ENCODE measurements at regions not wholly inside any gene's neighbourhood (a gene's known extent, or its start where the extent isn't known, plus 50 kb on each side); places are given as distances from the start of the nearest gene placed in this dataset.

- no peak for DNase-seq (ENCODE audit: low spot score)
Measured at GRCh38 chr6:14187406-14187805, 69.8 kb downstream of the CD83 start.

DNA sequence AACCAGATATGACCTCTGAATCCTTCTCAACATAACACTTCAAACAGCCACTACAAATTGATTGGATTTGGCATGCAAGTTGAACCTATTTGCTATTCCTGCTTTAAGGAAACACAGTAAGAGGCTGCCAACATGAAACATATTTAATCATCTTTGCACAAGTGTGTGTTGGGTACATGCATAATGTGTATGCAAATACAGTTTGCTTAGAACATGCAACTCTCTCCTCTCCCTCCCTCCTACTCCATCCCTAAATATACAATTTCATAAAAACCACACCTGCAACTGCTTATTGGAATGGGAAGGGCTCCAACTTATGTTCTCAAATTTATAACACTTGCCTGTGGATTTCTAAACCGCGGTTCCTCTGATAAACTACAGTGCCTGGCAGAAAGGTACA, 71.5 kb downstream of the CD83 start:
- no peak for DNase-seq (ENCODE audit: low spot score)

DNA sequence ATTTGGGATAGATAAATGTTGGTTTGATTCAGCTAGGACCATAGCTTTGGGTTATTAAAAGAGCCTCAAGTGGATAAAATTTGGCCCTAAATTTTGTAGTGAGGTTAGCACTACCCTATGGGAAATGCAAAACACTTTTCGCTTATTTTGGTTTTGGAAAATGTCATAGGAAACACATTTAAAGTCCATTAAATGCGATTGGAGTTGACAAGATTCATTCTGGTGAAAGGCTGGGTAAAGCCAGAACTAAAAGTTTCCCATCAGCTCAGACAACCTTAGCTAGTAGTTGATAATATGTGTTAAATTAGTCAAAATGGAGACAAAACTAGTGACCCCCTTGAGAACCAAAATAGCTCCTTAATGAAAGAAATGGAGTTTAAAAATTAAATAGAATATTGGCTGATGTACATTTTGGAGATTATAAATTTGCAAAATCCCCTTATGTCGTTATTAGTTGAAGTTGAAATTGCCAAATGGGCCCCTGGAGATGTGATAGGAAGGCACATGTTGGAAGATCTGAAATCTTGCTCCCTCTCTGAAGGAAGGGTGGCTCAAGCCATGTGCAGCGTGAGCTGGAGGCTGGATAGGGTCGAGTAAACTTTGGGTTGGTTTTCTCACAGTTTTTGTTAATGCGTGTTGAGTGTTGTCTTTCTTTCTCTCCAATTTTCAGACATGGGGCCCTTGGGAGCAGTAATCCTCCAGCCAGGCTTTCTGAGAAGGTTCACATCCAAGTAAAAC, 72.8 kb downstream of the CD83 start:
- no peak for DNase-seq (ENCODE audit: low spot score)

- no peak for DNase-seq (ENCODE audit: low spot score)
Measured at GRCh38 chr6:14190929-14191224, 73.3 kb downstream of the CD83 start.

DNA sequence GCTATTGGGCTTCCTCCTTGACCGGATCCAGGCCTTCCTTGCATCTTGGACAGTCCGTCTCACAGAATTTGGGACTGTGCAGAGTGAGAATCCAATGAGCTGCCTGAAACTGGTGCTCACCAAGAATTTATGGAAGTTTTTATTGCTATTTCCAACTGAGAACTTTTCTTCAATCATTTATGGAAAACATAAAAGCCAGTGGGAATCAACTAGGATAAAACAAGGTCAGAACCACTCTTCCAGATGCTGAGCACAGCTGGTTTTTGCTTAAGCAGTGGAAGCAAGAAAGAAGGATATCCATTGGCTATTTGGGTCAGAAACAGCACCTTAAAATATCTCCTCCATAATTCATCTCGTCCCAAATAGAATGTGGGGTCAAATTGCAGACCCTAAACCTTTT, 74.2 kb downstream of the CD83 start:
- DNase-seq (ENCODE audit: low spot score), result no peak

- DNase-seq (ENCODE audit: low spot score), result no peak
Measured at GRCh38 chr6:14192216-14192788, 74.7 kb downstream of the CD83 start.

GRCh38 chr6:14193524-14193923, 76.0 kb downstream of the CD83 start:
- DNase-seq (ENCODE audit: low spot score), result no peak

GRCh38 chr6:14194483-14194882, 76.9 kb downstream of the CD83 start:
- DNase-seq (ENCODE audit: low spot score), result no peak

GRCh38 chr6:14194976-14195375, 77.4 kb downstream of the CD83 start:
- DNase-seq (ENCODE audit: low spot score), result no peak

DNA sequence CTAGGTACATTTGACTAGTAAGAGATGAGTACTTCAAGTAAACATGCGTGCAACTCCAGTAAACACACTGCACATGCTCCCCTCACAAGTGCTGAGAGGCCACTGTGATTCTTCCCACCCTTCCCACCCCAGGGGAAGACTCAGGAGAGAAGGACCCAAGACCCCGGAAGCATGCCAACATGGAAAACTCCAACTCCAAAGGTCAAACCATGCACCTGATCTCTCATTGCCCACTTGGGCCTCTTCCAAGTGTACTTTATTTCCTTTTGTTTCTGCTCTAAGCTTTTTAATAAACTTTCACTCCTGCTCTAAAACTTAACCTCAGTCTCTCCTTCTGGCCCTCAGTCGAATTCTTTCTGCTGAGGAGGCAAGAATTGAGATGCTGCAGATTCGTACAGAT, 78.5 kb downstream of the CD83 start:
- no peak for DNase-seq (ENCODE audit: low spot score)

GRCh38 chr6:14197118-14197517, 79.5 kb downstream of the CD83 start:
- no peak for DNase-seq (ENCODE audit: low spot score)

GRCh38 chr6:14200047-14200446, 82.5 kb downstream of the CD83 start:
- DNase-seq (ENCODE audit: low spot score), result no peak

DNA sequence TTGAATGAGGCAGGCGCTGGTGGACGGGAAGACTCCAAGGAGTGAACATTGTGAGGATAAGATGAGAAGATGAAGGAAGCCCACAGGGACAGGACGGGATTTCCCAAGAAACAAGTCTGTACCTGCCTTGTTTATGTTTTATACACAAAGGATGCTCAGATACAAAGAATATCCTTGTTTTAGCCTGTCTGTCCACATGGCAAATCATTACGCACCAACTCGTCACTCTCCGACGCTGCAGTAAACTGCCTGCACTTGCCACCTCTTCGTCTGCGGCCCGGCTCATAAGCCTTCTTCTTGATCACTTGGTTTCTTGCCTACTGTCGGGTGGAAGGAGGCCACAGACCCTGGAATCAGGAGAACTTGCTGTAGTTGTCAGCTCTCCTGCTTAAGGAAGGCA, 85.4 kb downstream of the CD83 start:
- no peak for DNase-seq (ENCODE audit: low spot score)

- no peak for DNase-seq (ENCODE audit: low spot score)
Measured at GRCh38 chr6:14206391-14206790, 88.8 kb downstream of the CD83 start.

GRCh38 chr6:14207448-14207847, 89.9 kb downstream of the CD83 start:
- DNase-seq (ENCODE audit: low spot score), result no peak

DNA sequence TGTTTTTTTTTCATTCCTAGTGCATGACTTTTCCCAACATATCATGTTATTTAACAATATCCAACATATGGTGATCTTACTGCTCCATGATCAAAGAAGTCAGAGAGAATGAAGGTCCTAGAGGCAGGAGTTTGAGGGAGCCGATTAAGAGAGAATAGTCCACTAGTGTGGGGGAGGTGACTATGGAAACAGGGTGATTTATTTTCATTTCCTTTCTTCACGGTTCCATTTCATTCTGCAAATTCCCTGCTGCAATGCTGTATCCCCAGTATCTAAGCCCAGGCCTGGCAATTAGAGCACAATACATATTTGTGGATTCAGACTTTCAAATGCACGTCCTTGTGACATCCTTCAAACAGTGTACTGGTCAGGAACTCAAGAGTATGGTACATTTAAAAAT, 91.4 kb downstream of the CD83 start:
- no peak for DNase-seq (ENCODE audit: low spot score)

DNA sequence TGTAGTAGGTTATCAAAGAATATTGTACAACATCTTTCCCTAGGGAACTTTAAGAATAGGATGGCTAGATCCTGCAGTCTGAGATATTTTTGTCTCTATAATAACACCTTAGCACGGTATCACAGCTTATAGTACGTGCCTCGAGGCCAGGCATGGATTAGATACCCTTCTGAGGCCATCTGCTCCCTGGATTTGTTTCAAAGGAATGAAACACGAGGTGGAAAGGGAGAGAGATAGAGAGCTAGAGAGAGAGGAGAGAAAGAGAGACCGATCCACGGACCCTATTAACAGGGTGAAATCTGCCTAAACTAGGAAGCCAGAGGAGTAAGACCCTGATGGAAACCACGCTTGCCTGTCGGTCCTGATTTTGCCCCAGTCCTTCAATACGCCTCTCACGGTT, 92.5 kb downstream of the CD83 start:
- DNase-seq (ENCODE audit: low spot score), result no peak

DNA sequence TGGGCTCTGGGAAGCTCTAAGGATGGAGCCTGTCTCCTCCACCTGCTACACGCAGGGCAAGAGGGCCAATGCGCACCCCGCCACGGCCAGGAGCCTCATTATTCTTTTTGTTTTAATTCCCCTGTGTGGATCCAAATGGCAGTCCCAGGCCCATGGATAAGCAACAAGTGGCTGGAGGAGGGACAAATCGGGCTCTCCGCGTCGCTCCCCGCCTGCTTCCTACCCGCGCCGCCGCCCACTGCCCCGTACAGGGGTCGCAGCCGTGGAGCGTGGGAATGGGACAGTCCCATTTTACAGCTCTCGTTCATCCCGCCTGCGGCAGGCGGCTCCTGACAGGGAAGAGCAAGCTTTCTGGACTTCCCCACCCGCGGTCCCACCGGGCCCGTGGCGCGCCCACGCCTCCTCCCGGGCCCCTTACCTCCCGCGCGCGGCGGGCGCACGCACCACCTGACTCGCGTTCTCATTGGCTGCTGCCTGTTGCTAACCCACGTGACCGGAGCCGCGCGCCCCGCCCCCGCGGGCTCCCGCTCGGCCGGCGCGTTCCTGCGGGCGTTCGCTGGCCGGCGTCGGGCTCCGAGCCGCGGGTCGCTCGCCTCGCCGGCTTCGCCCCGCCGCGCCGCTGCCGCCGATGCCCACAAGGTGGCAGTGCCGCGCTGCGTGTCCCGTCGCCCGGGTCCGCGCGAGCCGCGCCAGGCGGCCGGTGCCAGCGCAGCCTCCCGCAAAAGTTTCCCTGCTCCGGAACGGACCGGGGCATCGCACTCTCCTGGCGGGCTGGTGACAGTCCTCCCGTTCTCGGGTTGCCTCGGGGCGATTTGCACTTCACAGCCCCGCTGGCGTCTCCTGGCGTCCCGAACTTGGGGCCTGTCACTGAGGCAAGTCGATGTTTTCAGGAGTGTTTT, 93.3 kb downstream of the CD83 start:
- DNase-seq (ENCODE audit: low spot score), result peak; percentile 91

DNA sequence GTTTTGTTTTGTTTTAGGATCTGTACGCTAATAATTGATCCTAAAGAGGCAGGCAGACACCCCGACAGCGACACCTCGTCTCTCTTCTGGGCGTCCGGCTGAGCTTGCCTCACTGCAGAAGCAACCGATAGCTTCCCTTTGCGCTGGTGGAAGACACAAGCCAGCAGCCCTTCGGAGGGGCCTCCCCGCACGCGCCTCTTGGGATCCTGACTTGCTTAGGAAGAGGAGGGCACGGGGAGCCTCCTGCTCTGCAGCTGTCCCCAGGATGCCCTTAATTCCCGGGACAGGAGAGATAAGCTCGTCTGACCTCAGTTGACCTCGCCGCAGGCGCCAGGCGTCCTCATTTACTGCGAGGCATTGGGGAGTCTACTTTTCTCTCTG, 94.0 kb downstream of the CD83 start:
- DNase-seq (ENCODE audit: low spot score), result no peak

DNA sequence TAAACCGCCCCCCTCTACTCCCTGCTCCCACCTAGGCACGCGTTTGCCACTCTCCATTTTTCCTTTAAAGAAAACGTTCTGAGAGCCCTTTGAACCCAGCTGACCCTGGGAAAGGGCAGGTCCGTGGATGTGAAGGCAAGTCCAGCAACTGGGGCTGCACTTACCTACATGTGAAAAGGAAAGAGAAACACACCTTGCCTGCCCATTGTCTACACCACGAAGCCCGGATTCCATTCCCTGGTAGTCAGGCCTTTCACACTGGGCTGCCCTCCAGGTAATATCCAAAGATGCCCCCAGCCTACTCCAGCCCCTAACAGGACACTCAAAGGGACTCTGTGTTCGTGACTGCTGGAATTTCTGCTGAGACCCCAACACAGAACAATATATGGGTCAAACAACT, 94.4 kb downstream of the CD83 start:
- no peak for DNase-seq (ENCODE audit: low spot score)

DNA sequence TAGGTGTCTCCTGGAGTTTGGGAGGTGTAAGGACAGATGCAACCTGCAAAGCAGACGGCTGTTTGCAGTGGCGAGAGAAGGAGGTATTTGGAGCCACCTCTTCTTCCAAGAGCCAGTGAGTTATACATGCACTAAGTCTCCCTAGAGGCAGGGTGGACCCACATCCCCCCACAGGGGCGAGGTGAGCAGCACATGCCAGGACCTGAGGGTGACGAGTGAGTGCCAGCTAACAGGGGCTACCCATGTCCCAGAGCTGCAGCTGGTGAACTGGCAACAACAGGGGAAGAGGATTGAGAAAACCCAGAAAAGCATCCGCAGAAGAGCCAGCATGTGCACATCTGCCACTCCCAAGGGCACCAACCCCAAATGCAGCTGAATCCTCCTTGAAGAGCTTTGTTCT, 95.1 kb downstream of the CD83 start:
- no peak for DNase-seq (ENCODE audit: low spot score)

- DNase-seq (ENCODE audit: low spot score), result no peak
Measured at GRCh38 chr6:14216946-14217684, 99.5 kb downstream of the CD83 start.

All from CD4-positive, alpha-beta T cell treated with Interleukin-2 at 100 ng/mL for 4 hours (primary cell).